Tibial nerve (tissue), 4 donors: ENCODE measurements at regions not wholly inside any gene's neighbourhood (a gene's known extent, or its start where the extent isn't known, plus 50 kb on each side); places are given as distances from the start of the nearest gene placed in this dataset.

ENCODE experiments used
- DNase-seq, 2 donors: peaks; one replicate each; pipeline ENCODE4 v3.0.0-alpha.2; 2019; ENCODE audit warnings: low spot score in 2 of 2
- H3K27ac ChIP-seq, 4 donors: fragments of 200-600 bp; sonication (generic) in 3 of 4; one replicate each; pipeline ENCODE4 v1.5.1; 2017 to 2019; ENCODE audit warnings: mild to moderate bottlenecking in 1 of 4
- H3K27me3 ChIP-seq, 2 donors: fragments of 200-600 bp; sonication (generic) in 1 of 2; one replicate each; pipeline versions ENCODE4 v1.5.1 to v1.6.0; 2017 to 2019
- H3K36me3 ChIP-seq, 3 donors: fragments of 200-600 bp; sonication (generic); one replicate each; pipeline ENCODE4 v1.5.1; 2018 to 2019
- H3K4me1 ChIP-seq, 4 donors: fragments of 200-600 bp; sonication (generic) in 3 of 4; one replicate each; pipeline ENCODE4 v1.5.1; 2017 to 2019
- H3K4me3 ChIP-seq, 4 donors: fragments of 200-600 bp; sonication (generic) in 3 of 4; one replicate each; pipeline ENCODE4 v1.5.1; 2017 to 2019; ENCODE audit warnings: mild to moderate bottlenecking in 1 of 4, moderate library complexity in 1 of 4
- H3K9me3 ChIP-seq, 4 donors: fragments of 200-600 bp; sonication (generic) in 3 of 4; one replicate each; pipeline ENCODE4 v1.5.1; 2017 to 2019
- CTCF ChIP-seq, 5 experiments: fragments of 200-600 bp in 3 of 5; fragments of 450-650 bp in 2 of 5; sonication (generic) in 3 of 5; IDR thresholded peaks; one replicate each; pipeline ENCODE4 v1.5.1; 2016 to 2019; ENCODE audit warnings: antibody characterized with exemption in 5 of 5, mild to moderate bottlenecking in 3 of 5, moderate library complexity in 2 of 5
- EP300 ChIP-seq, 2 donors: sonication (generic); formaldehyde crosslinking; IDR thresholded peaks; one replicate each; pipeline ENCODE4 v1.6.1; 2017; ENCODE audit warnings: antibody characterized with exemption in 2 of 2, mild to moderate bottlenecking in 1 of 2
- POLR2A ChIP-seq, 2 donors: fragments of 450-650 bp; IDR thresholded peaks; one replicate each; pipeline ENCODE4 v1.6.1; 2017; ENCODE audit warnings: antibody characterized with exemption in 2 of 2, mild to moderate bottlenecking in 2 of 2, moderate library complexity in 2 of 2
- WGBS, 2 donors: methylation state at CpG; one replicate each; pipeline ENCODE4 v1.1.5; 2018; 5-methylcytosine and 5-hydroxymethylcytosine counted together

GRCh38 chr3:8205881-8206280 is 295.7 kb upstream of the LMCD1 start:
- no peak for DNase-seq
- TF ChIP-seq POLR2A (IDR thresholded peaks at IDR 0.05) = no peak
- no peak for TF ChIP-seq CTCF (IDR thresholded peaks at IDR 0.05)
- TF ChIP-seq EP300 (IDR thresholded peaks at IDR 0.05) = no peak
- H3K27me3 ChIP-seq = no peaks in the 10 kb centered on the region
- H3K9me3 ChIP-seq = no peaks in the 10 kb centered on the region
- 30 to 65% methylated on average over 2 of the region's 2 CpGs for WGBS, 2 donors
- no peaks in the 10 kb centered on the region for H3K36me3 ChIP-seq
- no peak overlapping the region for H3K4me3 ChIP-seq
- H3K4me1 ChIP-seq = peaks cover 0 to 3% (median 0%) of the 10 kb centered on the region in 4 donors
- H3K27ac ChIP-seq = no peak overlapping the region

- Histone ChIP-seq H3K4me1 (peaks cover 0 to under 1% (median 0%) of the 10 kb centered on the region in 4 donors), H3K36me3 (no peaks in the 10 kb centered on the region), H3K27ac (no peak overlapping the region), H3K27me3 (no peaks in the 10 kb centered on the region), H3K9me3 (no peaks in the 10 kb centered on the region), H3K4me3 (no peak overlapping the region)
- 60 to 62% methylated on average over 3 of the region's 3 CpGs for WGBS, 2 donors
- TF ChIP-seq POLR2A (IDR thresholded peaks at IDR 0.05) = no peak
- no peak for TF ChIP-seq CTCF (IDR thresholded peaks at IDR 0.05)
- no peak for TF ChIP-seq EP300 (IDR thresholded peaks at IDR 0.05)
- no peak for DNase-seq
These were observed 294.5 kb upstream of the LMCD1 start for GRCh38 chr3:8206971-8207617.

GRCh38 chr3:8210882-8211341 is 290.7 kb upstream of the LMCD1 start:
- H3K9me3 ChIP-seq = no peaks in the 10 kb centered on the region
- H3K27me3 ChIP-seq = no peaks in the 10 kb centered on the region
- WGBS, 2 donors = 38 to 44% methylated on average over 2 of the region's 2 CpGs
- DNase-seq = no peak
- no peak overlapping the region for H3K4me3 ChIP-seq
- H3K4me1 ChIP-seq = no peaks in the 10 kb centered on the region
- no peak overlapping the region for H3K27ac ChIP-seq
- no peaks in the 10 kb centered on the region for H3K36me3 ChIP-seq
- TF ChIP-seq POLR2A (IDR thresholded peaks at IDR 0.05) = no peak

- no peaks in the 10 kb centered on the region for H3K27me3 ChIP-seq
- no peaks in the 10 kb centered on the region for H3K4me1 ChIP-seq
- no peak overlapping the region for H3K27ac ChIP-seq
- TF ChIP-seq EP300 (IDR thresholded peaks at IDR 0.05) (no peak), POLR2A (IDR thresholded peaks at IDR 0.05) (no peak), CTCF (IDR thresholded peaks at IDR 0.05) (no peak)
- H3K36me3 ChIP-seq = no peaks in the 10 kb centered on the region
- DNase-seq = no peak
- 76 to 81% methylated on average over 4 of the region's 4 CpGs for WGBS, 2 donors
- no peaks in the 10 kb centered on the region for H3K9me3 ChIP-seq
- no peak overlapping the region for H3K4me3 ChIP-seq
These were observed 288.8 kb upstream of the LMCD1 start for GRCh38 chr3:8212794-8213193.

GRCh38 chr3:8213286-8213685 is 288.3 kb upstream of the LMCD1 start:
- no peak overlapping the region for H3K27ac ChIP-seq

More at GRCh38 chr3:8213286-8213685, 288.3 kb upstream of the LMCD1 start:
- Histone ChIP-seq H3K4me1 (no peaks in the 10 kb centered on the region), H3K27me3 (no peaks in the 10 kb centered on the region), H3K4me3 (no peak overlapping the region), H3K36me3 (no peaks in the 10 kb centered on the region), H3K9me3 (no peaks in the 10 kb centered on the region)
- TF ChIP-seq EP300 (IDR thresholded peaks at IDR 0.05) (no peak), CTCF (IDR thresholded peaks at IDR 0.05) (no peak), POLR2A (IDR thresholded peaks at IDR 0.05) (no peak)
- 84 to 100% methylated on average over 1 of the region's 1 CpG for WGBS, 2 donors
- no peak for DNase-seq
